GM12872 (cell line): ENCODE measurements at regions not wholly inside any gene's neighbourhood (a gene's known extent, or its start where the extent isn't known, plus 50 kb on each side); places are given as distances from the start of the nearest gene placed in this dataset.

Source experiments
- TF ChIP-seq, protein P1 (sequence below): IDR thresholded peaks from 3 replicates; pipeline ENCODE4 v1.5.1; 2011; ENCODE audit warnings: low read depth, mild to moderate bottlenecking, low read length, moderate library complexity; ENCODE audit not compliant: insufficient read depth

DNA sequence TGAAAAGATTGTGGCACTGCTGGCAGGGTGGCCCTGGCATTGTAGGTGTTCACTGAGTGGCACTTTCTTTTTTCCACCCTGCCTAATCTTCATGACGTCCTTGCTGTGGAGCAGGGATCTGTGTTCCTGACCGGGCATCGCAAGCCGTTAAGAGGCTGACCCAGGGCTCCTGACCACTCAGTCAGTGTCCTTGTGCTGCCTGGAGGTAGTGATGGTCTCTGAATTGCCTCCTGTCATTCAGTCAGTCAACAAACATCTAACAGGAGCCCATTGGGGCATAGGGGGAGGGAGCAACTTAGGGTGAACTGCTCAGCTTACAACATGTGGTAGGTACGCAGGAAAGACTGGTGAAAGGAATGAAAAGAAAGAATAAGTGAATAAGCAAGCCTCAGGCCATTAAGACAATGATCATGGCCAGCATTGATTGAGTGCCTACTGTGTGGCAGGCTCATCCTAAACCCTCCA lies 152.0 kb downstream of the CEBPB start:
- TF ChIP-seq, protein P1, sequence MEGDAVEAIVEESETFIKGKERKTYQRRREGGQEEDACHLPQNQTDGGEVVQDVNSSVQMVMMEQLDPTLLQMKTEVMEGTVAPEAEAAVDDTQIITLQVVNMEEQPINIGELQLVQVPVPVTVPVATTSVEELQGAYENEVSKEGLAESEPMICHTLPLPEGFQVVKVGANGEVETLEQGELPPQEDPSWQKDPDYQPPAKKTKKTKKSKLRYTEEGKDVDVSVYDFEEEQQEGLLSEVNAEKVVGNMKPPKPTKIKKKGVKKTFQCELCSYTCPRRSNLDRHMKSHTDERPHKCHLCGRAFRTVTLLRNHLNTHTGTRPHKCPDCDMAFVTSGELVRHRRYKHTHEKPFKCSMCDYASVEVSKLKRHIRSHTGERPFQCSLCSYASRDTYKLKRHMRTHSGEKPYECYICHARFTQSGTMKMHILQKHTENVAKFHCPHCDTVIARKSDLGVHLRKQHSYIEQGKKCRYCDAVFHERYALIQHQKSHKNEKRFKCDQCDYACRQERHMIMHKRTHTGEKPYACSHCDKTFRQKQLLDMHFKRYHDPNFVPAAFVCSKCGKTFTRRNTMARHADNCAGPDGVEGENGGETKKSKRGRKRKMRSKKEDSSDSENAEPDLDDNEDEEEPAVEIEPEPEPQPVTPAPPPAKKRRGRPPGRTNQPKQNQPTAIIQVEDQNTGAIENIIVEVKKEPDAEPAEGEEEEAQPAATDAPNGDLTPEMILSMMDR: no peak

DNA sequence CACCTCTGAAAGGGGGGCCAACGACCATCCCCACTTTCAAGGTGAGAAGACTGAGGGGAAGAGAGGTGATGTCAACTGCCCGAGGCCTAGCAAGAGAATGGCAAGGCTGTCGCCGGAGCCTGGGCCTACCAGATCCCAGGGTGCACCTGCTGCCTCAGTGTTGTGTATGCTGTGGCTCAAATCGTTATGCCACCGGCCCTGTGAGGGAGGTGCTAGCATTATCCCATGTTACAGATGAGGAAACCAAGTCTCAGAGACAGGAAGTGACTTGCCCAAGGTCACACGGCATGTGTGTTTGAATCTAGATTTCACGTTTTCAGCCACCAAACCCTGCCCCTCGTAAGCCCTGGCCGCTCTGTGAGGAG lies 152.5 kb downstream of the CEBPB start:
- TF ChIP-seq, protein P1: no peak

DNA sequence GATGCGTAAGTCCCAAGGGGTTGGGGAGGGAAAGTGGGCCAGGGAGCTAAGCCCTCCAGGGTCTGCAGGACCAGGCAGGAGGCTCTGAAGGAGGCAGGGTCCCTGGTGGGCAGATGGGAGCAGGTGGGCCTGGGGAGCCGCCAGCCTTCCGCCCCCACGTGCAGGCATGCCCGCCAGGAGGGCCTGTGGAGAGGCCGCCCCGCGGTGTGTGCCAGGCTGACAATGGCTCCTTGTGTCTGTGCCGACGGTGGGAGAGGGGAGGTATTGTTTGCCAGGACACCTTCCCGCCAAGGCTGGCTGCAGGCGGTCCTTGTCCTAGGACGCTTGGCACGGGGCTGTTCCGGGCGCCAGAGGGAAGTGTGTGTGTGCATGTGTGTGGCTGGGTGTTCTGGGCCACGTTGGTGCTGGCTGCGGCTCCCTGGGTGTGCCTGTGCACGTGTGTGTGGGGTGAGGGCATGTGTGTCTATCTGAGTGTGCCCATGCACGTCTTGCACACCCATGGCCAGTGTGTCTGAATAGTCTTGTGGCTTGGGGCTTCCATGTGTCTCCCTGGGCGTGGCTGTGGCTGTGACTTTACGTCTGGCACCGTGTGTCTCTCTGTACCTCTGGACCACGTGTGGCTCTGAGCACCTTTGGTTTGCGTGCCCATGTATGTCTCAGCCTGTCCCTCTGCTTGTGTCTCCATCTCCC lies 153.0 kb downstream of the CEBPB start:
- TF ChIP-seq, protein P1: no peak

DNA sequence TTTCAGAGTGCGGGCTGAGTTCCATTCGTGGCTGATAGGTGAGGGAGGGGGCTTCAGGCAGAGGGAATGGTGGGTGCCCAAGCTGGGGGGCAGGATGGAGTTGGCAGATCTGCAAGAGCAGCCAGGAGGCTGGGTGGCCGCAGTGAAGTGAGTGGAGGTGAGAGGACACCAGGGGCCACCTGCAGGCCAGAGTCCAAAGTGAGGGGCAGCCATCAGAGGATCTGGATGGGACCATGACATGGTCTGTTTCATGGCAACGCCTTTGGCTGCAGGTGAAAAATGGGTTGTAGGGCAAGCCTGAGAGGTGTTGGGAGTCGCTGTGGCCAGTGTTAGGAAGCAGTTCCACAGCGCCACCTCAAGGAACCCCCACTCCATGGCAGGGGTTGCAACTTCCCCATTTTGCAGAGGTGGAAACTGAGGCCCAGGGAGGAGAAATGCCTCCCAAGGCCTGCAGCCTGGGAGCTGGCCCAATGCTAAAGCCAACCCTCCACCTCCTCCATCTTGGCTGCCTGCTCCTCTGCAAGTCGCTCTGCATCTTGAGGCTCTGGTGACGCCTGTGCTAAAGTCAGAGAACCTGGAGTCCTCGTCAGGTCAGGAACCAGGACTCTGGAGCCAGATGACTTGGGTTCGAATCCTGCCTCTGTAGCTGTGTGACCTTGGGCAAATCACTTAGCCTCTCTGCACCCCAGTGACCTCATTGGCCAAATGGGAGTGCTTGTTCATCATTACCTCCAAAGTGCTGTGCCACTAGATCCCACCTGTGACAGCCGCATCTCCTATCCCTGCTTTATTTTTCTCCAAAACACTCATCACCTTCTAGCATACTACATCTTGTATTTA lies 153.8 kb downstream of the CEBPB start:
- TF ChIP-seq, protein P1: peak; percentile 56

DNA sequence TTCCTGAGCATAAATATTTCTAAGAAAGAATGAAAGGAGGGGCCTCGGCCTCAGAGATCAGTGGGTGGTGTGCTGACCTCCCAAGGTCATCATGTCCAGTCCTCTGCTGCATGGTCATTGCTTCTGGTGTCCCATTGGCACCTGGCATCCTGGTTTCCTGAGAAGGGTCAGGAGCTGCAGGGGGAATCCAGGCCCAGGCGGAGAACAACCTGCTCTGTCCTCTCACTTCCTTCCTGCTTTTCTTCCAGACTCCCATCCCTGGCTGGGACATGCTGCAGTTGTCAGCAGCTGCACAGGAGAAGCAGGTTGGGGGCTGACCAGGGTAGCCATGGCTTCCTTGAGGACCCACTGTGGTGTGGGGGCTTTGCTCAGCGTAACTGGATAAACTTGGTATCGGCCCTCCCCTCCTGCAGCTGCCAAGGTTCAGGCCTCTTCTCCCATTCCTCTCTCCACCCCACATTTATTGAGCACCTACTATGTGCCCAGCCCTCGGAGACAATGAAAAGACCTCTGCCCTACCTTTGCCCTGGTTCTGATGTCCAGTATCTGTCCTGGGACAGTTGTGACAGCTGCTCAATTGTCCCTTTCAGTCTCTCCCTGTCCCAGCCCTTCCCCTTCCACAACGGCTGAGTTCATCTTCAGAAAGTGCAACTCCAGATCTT lies 155.2 kb downstream of the CEBPB start:
- TF ChIP-seq, protein P1: no peak

DNA sequence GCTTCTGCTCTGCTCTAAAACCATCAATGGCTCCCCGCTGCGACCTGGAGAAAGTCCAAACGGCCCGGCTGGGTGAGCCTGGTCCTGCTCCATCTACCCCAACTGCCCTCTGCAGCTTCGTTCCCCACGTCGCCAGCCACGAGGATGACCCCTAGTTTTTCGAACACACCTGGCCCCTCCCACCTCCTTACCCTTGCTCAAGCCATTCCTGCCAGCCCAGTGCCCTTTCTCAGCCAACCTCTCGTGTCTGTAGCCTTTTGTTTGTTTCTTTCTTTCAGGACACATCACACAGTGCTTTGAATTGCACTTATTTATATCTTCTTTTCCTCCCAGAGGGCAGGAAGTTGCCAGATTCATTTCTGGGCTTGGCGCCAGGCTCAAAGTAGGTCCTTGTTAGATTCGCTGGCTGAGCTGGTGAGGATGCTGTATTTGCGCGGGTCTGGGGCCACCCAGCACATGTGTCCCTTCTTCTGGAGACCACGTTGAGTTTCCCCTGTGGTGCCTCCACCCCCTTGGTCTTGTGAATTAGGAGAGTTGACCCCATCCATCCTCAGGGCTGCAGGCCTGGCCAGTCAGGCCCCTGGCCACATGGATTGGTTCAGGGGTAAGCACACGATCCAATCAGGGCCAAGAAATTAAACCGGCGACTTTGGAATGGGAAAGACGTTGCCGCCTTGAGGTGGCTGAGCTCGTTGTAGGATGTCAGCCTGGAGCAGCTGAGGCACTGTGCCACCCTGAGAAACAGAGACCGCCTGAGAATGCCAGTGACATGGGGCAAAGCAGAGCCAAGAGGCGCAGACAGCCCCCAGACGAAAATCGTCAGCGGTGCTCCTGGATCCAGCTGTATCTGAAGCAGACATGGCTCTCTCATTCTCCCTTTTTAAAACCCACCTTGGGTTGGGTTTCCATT lies 156.0 kb downstream of the CEBPB start:
- TF ChIP-seq, protein P1: no peak
